Upper lobe of left lung (tissue), 6 donors: ENCODE measurements at regions not wholly inside any gene's neighbourhood (a gene's known extent, or its start where the extent isn't known, plus 50 kb on each side); places are given as distances from the start of the nearest gene placed in this dataset.

ENCODE experiments used
- ATAC-seq, 2 donors: fragments of 200-7000 bp; cut with Tn5 transposase; one replicate each; pipeline ENCODE4 v1.9.1; 2022; ENCODE audit warnings: mild to moderate bottlenecking in 2 of 2, moderate library complexity in 2 of 2; ENCODE audit not compliant: low FRiP score in 2 of 2
- DNase-seq, 2 donors: peaks; one replicate each; pipeline ENCODE4 v3.0.0-alpha.2; 2019 to 2020
- H3K27ac ChIP-seq, 4 donors: fragments of 200-600 bp; sonication (generic); one replicate each; pipeline ENCODE4 v1.5.1; 2016 to 2019
- H3K27me3 ChIP-seq, 4 donors: fragments of 200-600 bp; sonication (generic); one replicate each; pipeline ENCODE4 v1.5.1; 2017 to 2019
- H3K36me3 ChIP-seq, 4 donors: fragments of 200-600 bp; sonication (generic); one replicate each; pipeline ENCODE4 v1.5.1; 2016 to 2019
- H3K4me1 ChIP-seq, 4 donors: fragments of 200-600 bp; sonication (generic); one replicate each; pipeline ENCODE4 v1.5.1; 2018 to 2019
- H3K4me3 ChIP-seq, 4 donors: fragments of 200-600 bp; sonication (generic); one replicate each; pipeline ENCODE4 v1.5.1; 2017 to 2019; ENCODE audit warnings: mild to moderate bottlenecking in 2 of 4, moderate library complexity in 1 of 4
- H3K9me3 ChIP-seq, 4 donors: fragments of 200-600 bp; sonication (generic); one replicate each; pipeline ENCODE4 v1.5.1; 2018 to 2019
- CTCF ChIP-seq, 6 experiments: fragments of 450-650 bp in 4 of 6; fragments of 200-600 bp in 2 of 6; sonication (generic) in 2 of 6; IDR thresholded peaks; one replicate each; pipeline ENCODE4 v1.5.1; 2016 to 2019; ENCODE audit warnings: antibody characterized with exemption in 6 of 6
- EP300 ChIP-seq, 4 donors: sonication (generic); formaldehyde crosslinking; IDR thresholded peaks; one replicate each; pipeline ENCODE4 v1.5.1; 2017; ENCODE audit warnings: antibody characterized with exemption in 4 of 4, control low read depth in 2 of 4
- POLR2A ChIP-seq, 4 donors: fragments of 450-650 bp; IDR thresholded peaks; one replicate each; pipeline ENCODE4 v1.5.1; 2016 to 2017; ENCODE audit warnings: antibody characterized with exemption in 4 of 4, mild to moderate bottlenecking in 2 of 4
- POLR2AphosphoS5 ChIP-seq, 2 donors: sonication (generic); formaldehyde crosslinking; IDR thresholded peaks; one replicate each; pipeline ENCODE4 v1.5.1; 2017; ENCODE audit warnings: antibody characterized with exemption in 2 of 2
- WGBS, 2 donors: methylation state at CpG; one replicate each; pipeline ENCODE4 v1.1.5; 2017 to 2018; 5-methylcytosine and 5-hydroxymethylcytosine counted together
- donor health status: DM: no; HTN: no; CAD: no; lungs with moderate emphysema.
- donor health status: DM: no; HTN: yes; CAD: no; lungs with severe emphysema.

DNA sequence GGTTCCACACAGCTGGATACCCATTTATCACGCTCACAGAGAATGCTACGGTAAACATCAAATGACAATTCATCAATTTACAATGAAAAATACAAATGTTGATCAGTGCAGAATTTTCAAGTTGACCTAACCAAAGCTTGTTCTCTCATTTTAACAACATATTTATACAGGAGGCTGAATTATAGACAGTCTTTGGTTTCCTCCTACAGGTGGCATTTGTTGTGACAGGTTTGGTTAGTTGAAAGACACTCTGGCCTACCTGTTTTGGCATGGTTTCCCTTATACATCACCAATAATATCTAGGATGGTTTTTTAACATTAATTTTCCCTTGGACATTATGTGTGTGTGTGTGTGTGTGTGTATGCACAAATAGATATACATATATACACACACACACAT, 642.5 kb upstream of the MMS22L start:
- WGBS, 2 donors, result 61 to 65% methylated on average over 2 of the region's 2 CpGs
- Histone ChIP-seq H3K27ac (no peak overlapping the region), H3K4me1 (no peaks in the 10 kb centered on the region), H3K9me3 (no peaks in the 10 kb centered on the region), H3K36me3 (no peaks in the 10 kb centered on the region), H3K27me3 (no peaks in the 10 kb centered on the region), H3K4me3 (no peak overlapping the region)
- TF ChIP-seq POLR2A (IDR thresholded peaks at IDR 0.05), result no peak
- TF ChIP-seq EP300 (IDR thresholded peaks at IDR 0.05), result no peak
- TF ChIP-seq CTCF (IDR thresholded peaks at IDR 0.05), result no peak
- TF ChIP-seq POLR2AphosphoS5 (IDR thresholded peaks at IDR 0.05), result no peak
- ATAC-seq (no peak), DNase-seq (no peak)

DNA sequence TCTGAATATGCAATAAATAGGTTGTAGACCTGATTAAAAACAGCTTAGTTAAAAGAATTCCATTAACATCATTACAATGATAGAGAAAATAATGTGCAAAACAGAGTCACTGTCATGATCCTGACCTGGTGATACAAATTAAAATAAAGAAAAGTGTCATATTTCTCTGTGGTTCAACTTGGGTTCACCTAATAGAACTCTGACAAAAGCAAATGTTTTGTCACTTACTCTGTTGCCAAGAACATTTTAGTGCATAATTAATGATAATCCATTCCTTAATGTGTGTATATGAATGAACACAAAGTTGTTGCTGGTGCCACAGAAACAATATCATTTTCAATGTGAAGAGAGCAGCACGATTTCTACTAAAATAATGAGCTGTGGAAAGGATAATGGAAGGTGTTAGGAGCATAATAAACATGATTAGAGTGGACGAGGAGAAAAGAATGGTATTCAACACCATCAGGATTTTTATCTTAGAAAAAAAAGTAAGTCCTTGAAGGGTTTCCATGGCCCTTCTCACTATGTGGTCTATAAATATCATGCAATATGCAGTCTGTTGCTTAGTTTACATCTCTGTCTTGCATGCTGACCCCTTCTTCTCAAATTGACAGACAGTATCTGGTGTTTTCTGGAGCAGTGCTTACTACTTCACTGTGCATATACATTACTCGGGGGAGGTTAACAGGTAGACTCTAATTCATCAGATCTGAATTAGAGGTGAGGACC, 656.6 kb upstream of the MMS22L start:
- H3K4me3 ChIP-seq, result no peak overlapping the region
- no peak overlapping the region for H3K27ac ChIP-seq
- H3K4me1 ChIP-seq, result no peaks in the 10 kb centered on the region
- H3K27me3 ChIP-seq, result no peaks in the 10 kb centered on the region
- no peaks in the 10 kb centered on the region for H3K36me3 ChIP-seq
- H3K9me3 ChIP-seq, result no peaks in the 10 kb centered on the region
- no peak for ATAC-seq
- no peak for TF ChIP-seq CTCF (IDR thresholded peaks at IDR 0.05)
- TF ChIP-seq EP300 (IDR thresholded peaks at IDR 0.05), result no peak
- no peak for TF ChIP-seq POLR2AphosphoS5 (IDR thresholded peaks at IDR 0.05)
- no peak for TF ChIP-seq POLR2A (IDR thresholded peaks at IDR 0.05)
- 59% methylated on average over 3 of the region's 3 CpGs for WGBS, 2 donors
- DNase-seq, result no peak

DNA sequence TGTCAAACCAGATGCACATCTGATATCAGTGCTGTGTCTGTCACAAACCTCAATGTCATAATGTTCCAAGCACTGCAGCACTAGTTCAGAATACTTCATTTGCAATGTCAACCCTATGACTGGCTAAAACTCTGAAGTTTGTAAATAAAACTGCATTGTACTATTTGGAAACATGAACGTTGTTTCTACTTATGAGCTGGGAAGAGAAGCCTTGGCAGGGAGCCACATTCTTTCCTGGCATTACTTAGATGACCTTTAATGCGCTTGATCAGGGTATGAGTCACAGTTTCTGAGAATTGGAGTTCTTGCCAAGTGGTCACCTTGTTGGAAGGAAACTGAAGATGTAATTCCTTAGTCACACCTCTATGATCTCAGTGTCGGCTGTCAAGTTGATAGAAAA, 664.8 kb upstream of the MMS22L start:
- H3K27ac ChIP-seq, result no peak overlapping the region
- peak in 1 of 2 donors; percentile 69 for DNase-seq
- TF ChIP-seq POLR2AphosphoS5 (IDR thresholded peaks at IDR 0.05) (peak in 1 of 2 donors; percentile 40), CTCF (IDR thresholded peaks at IDR 0.05) (no peak), POLR2A (IDR thresholded peaks at IDR 0.05) (no peak), EP300 (IDR thresholded peaks at IDR 0.05) (peak in 1 of 4 donors; percentile 64)
- WGBS, 2 donors, result 31% methylated on average over 3 of the region's 3 CpGs
- no peaks in the 10 kb centered on the region for H3K27me3 ChIP-seq
- H3K4me3 ChIP-seq, result no peak overlapping the region
- H3K36me3 ChIP-seq, result no peaks in the 10 kb centered on the region
- ATAC-seq, result peak; percentile 45 to 61
- no peaks in the 10 kb centered on the region for H3K9me3 ChIP-seq
- peaks cover 0 to 4% (median 0%) of the 10 kb centered on the region in 4 donors for H3K4me1 ChIP-seq

DNA sequence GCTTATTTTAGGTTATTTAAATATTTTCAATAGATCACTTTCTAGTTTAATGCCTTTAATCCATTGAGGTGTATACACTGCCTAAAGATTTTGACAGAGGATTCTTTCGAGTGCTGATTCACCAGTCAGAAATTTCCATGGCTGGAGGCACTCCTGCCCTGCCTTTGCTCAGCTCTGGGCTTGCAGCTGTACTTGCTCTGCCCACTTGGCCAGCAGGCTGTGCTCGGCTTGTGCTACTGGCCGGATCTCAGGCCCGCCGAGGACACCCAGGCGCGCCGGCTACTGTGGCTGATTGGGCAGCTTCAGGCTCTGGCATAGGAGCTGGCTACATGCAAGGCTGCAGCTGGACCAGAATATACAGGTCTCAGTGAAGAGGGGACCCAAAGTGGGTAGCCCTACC, 675.1 kb upstream of the MMS22L start:
- Histone ChIP-seq H3K27ac (no peak overlapping the region), H3K27me3 (no peaks in the 10 kb centered on the region), H3K4me3 (no peak overlapping the region), H3K4me1 (no peaks in the 10 kb centered on the region), H3K9me3 (no peaks in the 10 kb centered on the region), H3K36me3 (no peaks in the 10 kb centered on the region)
- TF ChIP-seq POLR2AphosphoS5 (IDR thresholded peaks at IDR 0.05) (no peak), CTCF (IDR thresholded peaks at IDR 0.05) (no peak), POLR2A (IDR thresholded peaks at IDR 0.05) (no peak), EP300 (IDR thresholded peaks at IDR 0.05) (no peak)
- WGBS, 2 donors, result 82 to 92% methylated on average over 3 to 8 of the region's 8 CpGs
- no peak for ATAC-seq
- peak in 1 of 2 donors; percentile 41 for DNase-seq

DNA sequence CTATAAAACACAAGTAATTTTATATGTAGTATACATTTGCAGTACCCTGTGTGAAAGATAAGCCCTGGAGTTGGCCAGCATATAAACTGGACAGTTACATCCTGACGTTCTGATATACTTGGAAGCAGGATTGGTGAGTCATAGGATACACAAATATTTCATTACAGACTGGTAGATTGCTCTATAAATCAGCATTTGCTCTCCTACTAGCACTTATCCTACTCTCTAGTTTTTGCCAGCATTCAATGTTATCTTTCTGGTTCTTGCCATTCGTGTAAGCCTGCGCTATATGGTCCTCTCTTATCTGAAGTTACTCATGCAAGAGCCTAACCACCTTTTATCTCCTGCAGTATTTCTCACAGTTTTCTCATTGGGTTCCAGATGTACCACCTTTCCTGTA, 680.2 kb upstream of the MMS22L start:
- Histone ChIP-seq H3K4me1 (no peaks in the 10 kb centered on the region), H3K4me3 (no peak overlapping the region), H3K36me3 (no peaks in the 10 kb centered on the region), H3K27ac (no peak overlapping the region), H3K9me3 (no peaks in the 10 kb centered on the region), H3K27me3 (no peaks in the 10 kb centered on the region)
- TF ChIP-seq EP300 (IDR thresholded peaks at IDR 0.05), result no peak
- no peak for TF ChIP-seq POLR2A (IDR thresholded peaks at IDR 0.05)
- no peak for TF ChIP-seq POLR2AphosphoS5 (IDR thresholded peaks at IDR 0.05)
- no peak for TF ChIP-seq CTCF (IDR thresholded peaks at IDR 0.05)
- no peak for ATAC-seq
- 76 to 79% methylated on average over 3 of the region's 3 CpGs for WGBS, 2 donors
- no peak for DNase-seq
